A549 (cell line): ENCODE measurements at regions not wholly inside any gene's neighbourhood (a gene's known extent, or its start where the extent isn't known, plus 50 kb on each side); places are given as distances from the start of the nearest gene placed in this dataset.

Experiments
- ATAC-seq, 2 experiments: fragments of 200-7000 bp in 1 of 2; fragments of >200 bp in 1 of 2; cut with Nextera tagmentation in 1 of 2; cut with Tn5 transposase in 1 of 2; 3 replicates each; pipeline versions ENCODE4 v1.8.0 to v1.9.1; 2018 to 2020; ENCODE audit warnings: mild to moderate bottlenecking in 1 of 2, moderate library complexity in 1 of 2
- CTCF ChIA-PET: fragments of 300-600 bp; sonication (Branson Sonifier 250); formaldehyde crosslinking; extraction: SDS; loops from one replicate; lab custom pipeline; 2021; ENCODE audit warnings: antibody characterized with exemption, inconsistent platforms; lab: Yijun Ruan, JAX
- POLR2A ChIA-PET: fragments of 350-600 bp; formaldehyde crosslinking; extraction: SDS; loops from one replicate; lab custom pipeline; 2021; ENCODE audit warnings: antibody characterized with exemption, inconsistent platforms; lab: Yijun Ruan, JAX
- DNase-seq, 2 experiments: peaks; one replicate each; pipeline versions ENCODE4 v3.0.0 to v3.0.0-alpha.2; 2011 to 2016; ENCODE audit warnings: low read depth in 1 of 2, low spot score in 1 of 2
- FAIRE-seq: peaks from 2 replicates; lab custom pipeline; 2011; peaks lifted over from hg19 to GRCh38; lab: Jason Lieb, UNC
- H3K27ac ChIP-seq, 2 experiments: fragments of >200 bp; sonication (Bioruptor Twin); formaldehyde crosslinking; 3 replicates each; pipeline ENCODE4 v1.5.1; 2016 to 2017
- H3K4me1 ChIP-seq: fragments of >200 bp; sonication (Bioruptor Twin); formaldehyde crosslinking; 3 replicates; pipeline ENCODE4 v1.6.1; 2016
- H3K4me2 ChIP-seq: fragments of >200 bp; sonication (Bioruptor Twin); formaldehyde crosslinking; 3 replicates; pipeline ENCODE4 v1.6.1; 2016
- H3K4me3 ChIP-seq: fragments of >200 bp; sonication (Bioruptor Twin); formaldehyde crosslinking; 3 replicates; pipeline ENCODE4 v1.5.1; 2016
- H3K9me3 ChIP-seq: fragments of >200 bp; sonication (Bioruptor Twin); formaldehyde crosslinking; 3 replicates; pipeline ENCODE4 v1.6.1; 2016
- BCL3 ChIP-seq: fragments of >200 bp; sonication (Bioruptor Twin); formaldehyde crosslinking; IDR thresholded peaks from 3 replicates; pipeline ENCODE4 v1.6.1; 2016
- BHLHE40 ChIP-seq: IDR thresholded peaks from 2 replicates; pipeline ENCODE4 v1.6.1; 2012; ENCODE audit warnings: low read depth, low read length, inconsistent platforms
- CBX2 ChIP-seq: fragments of 200-600 bp; sonication (generic); IDR thresholded peaks from 2 replicates; pipeline ENCODE4 v1.6.1; 2016; ENCODE audit warnings: low read depth, mild to moderate bottlenecking, borderline replicate concordance
- CEBPB ChIP-seq, 2 experiments: fragments of >200 bp in 1 of 2; sonication (Bioruptor Twin) in 1 of 2; formaldehyde crosslinking in 1 of 2; IDR thresholded peaks; 2 replicates each; pipeline ENCODE4 v1.6.1; 2012 to 2016
- EHF ChIP-seq: fragments of 250-450 bp; sonication (Bioruptor Pico); IDR thresholded peaks from 2 replicates; pipeline ENCODE4 v1.5.0; 2020; ENCODE audit warnings: mild to moderate bottlenecking
- ELK1 ChIP-seq: fragments of 150-350 bp; IDR thresholded peaks from 2 replicates; pipeline ENCODE4 v1.6.1; 2014; ENCODE audit warnings: low read depth, mild to moderate bottlenecking, low read length
- ESRRA ChIP-seq: fragments of 150-350 bp; IDR thresholded peaks from 2 replicates; pipeline ENCODE4 v1.6.1; 2014; ENCODE audit warnings: mild to moderate bottlenecking, low read length, borderline replicate concordance
- FOSL2 ChIP-seq, 2 experiments: fragments of 450-650 bp in 1 of 2; fragments of >200 bp in 1 of 2; sonication (Bioruptor Twin) in 1 of 2; formaldehyde crosslinking; IDR thresholded peaks; 2 replicates each; pipeline versions ENCODE4 v1.5.0 to v1.6.1; 2016 to 2020; ENCODE audit warnings: mild to moderate bottlenecking in 1 of 2, moderate library complexity in 1 of 2
- FOXS1 ChIP-seq: fragments of 250-450 bp; sonication (Bioruptor Pico); IDR thresholded peaks from 2 replicates; pipeline ENCODE4 v1.5.0; 2020; ENCODE audit warnings: mild to moderate bottlenecking, moderate library complexity
- HDAC2 ChIP-seq: fragments of 200-600 bp; sonication (generic); IDR thresholded peaks from 2 replicates; pipeline ENCODE4 v1.6.1; 2016
- HEYL ChIP-seq: fragments of 250-450 bp; sonication (Bioruptor Pico); IDR thresholded peaks from 2 replicates; pipeline ENCODE4 v1.8.0; 2021; ENCODE audit warnings: mild to moderate bottlenecking, moderate library complexity
- HMGXB4 ChIP-seq: fragments of 250-450 bp; sonication (Bioruptor Pico); IDR thresholded peaks from 2 replicates; pipeline ENCODE4 v1.5.0; 2021; ENCODE audit warnings: mild to moderate bottlenecking, moderate library complexity, borderline replicate concordance
- KDM1A ChIP-seq: fragments of 200-600 bp; sonication (generic); IDR thresholded peaks from 2 replicates; pipeline ENCODE4 v1.6.1; 2016; ENCODE audit warnings: low read depth, mild to moderate bottlenecking
- MAFK ChIP-seq: fragments of 450-650 bp; IDR thresholded peaks from 2 replicates; pipeline ENCODE4 v1.6.1; 2014; ENCODE audit not compliant: partially characterized antibody
- MYC ChIP-seq: IDR thresholded peaks from 2 replicates; pipeline ENCODE4 v1.6.1; 2012; ENCODE audit warnings: mild to moderate bottlenecking, inconsistent platforms, low read length, improper control_type of control experiment, borderline replicate concordance
- PHF8 ChIP-seq: fragments of 200-600 bp; sonication (generic); IDR thresholded peaks from 2 replicates; pipeline ENCODE4 v1.6.1; 2016; ENCODE audit warnings: low read depth, mild to moderate bottlenecking, antibody characterized with exemption, moderate library complexity, borderline replicate concordance
- POLR2A ChIP-seq: IDR thresholded peaks from 2 replicates; pipeline ENCODE4 v1.6.1; 2012; ENCODE audit warnings: mild to moderate bottlenecking, low read length
- POLR2AphosphoS2 ChIP-seq: conservative IDR thresholded peaks from 2 replicates; pipeline ENCODE4 v1.6.1; 2012; ENCODE audit warnings: low read length, improper control_type of control experiment, inconsistent platforms
- RNF2 ChIP-seq: fragments of 200-600 bp; sonication (generic); IDR thresholded peaks from 2 replicates; pipeline ENCODE4 v1.6.1; 2016; ENCODE audit warnings: low read depth, mild to moderate bottlenecking, antibody characterized with exemption, moderate library complexity, borderline replicate concordance
- SREBF2 ChIP-seq: fragments of 450-650 bp; IDR thresholded peaks from 2 replicates; pipeline ENCODE4 v1.6.1; 2014; ENCODE audit warnings: mild to moderate bottlenecking, moderate library complexity
- WGBS: methylation state at CpG from one replicate; pipeline ENCODE4 v1.1.6; 2017; ENCODE audit errors: missing lambda C conversion rate; 5-methylcytosine and 5-hydroxymethylcytosine counted together

GRCh38 chr1:234743791-234744611, 134.0 kb upstream of the IRF2BP2 start:
- POLR2A ChIA-PET, result interaction anchor here (1.0 kb wide), 1 partner anchor 20 kb away, joined by 5 read pairs; no protein-coding TSS in a partner anchor
- no peak for FAIRE-seq
- Histone ChIP-seq H3K4me2 (no peak overlapping the region), H3K9me3 (no peaks in the 10 kb centered on the region), H3K4me3 (no peak overlapping the region), H3K4me1 (peaks cover 10% of the 10 kb centered on the region; the same call in 1 of the 3 replicates), H3K27ac (peak overlapping the region in 1 of 2 experiments; percentile 23; a peak in 3 of 6 replicates)
- 79% methylated on average over 18 of the region's 18 CpGs for WGBS
- TF ChIP-seq ELK1 (no peak), BCL3 (no peak), FOSL2 (IDR thresholded peaks at IDR 0.05) (no peak), FOSL2 (CRISPR knock-in tag; IDR thresholded peaks at IDR 0.05) (no peak), POLR2AphosphoS2 (no peak)
- no peak; a peak in 1 of 6 replicates for ATAC-seq
- CTCF ChIA-PET, result interaction anchor here (0.6 to 1.9 kb wide), 3 partner anchors 10 to 182 kb away, joined by 3 to 6 read pairs (median 5); no protein-coding TSS in a partner anchor
- no peak for DNase-seq

GRCh38 chr1:234742622-234743021, 132.6 kb upstream of the IRF2BP2 start:
- Histone ChIP-seq H3K4me1 (peaks cover 10% of the 10 kb centered on the region; the same call in 1 of the 3 replicates), H3K4me2 (no peak overlapping the region), H3K27ac (0 out of 6 replicates have a peak overlapping the region, but pooled peaks of 1 of the 2 experiments have one; percentile 23), H3K4me3 (no peak overlapping the region), H3K9me3 (no peaks in the 10 kb centered on the region)
- no peak for ATAC-seq
- CTCF ChIA-PET, result interaction anchor here (1.6 kb wide), 1 partner anchor 13 kb away, joined by 4 read pairs; no protein-coding TSS in a partner anchor
- FAIRE-seq, result no peak
- TF ChIP-seq CEBPB (IDR thresholded peaks at IDR 0.05), result no peak
- TF ChIP-seq EHF (CRISPR knock-in tag), result no peak
- no peak for TF ChIP-seq MYC
- no peak for TF ChIP-seq BHLHE40
- TF ChIP-seq HEYL (CRISPR knock-in tag), result no peak
- no peak for TF ChIP-seq HDAC2
- no peak for TF ChIP-seq ESRRA
- TF ChIP-seq PHF8, result no peak
- TF ChIP-seq POLR2A, result no peak
- TF ChIP-seq SREBF2, result no peak
- no peak for TF ChIP-seq HMGXB4 (CRISPR knock-in tag)
- TF ChIP-seq FOXS1 (CRISPR knock-in tag), result no peak
- no peak for TF ChIP-seq MAFK
- no peak for TF ChIP-seq KDM1A
- no peak for TF ChIP-seq RNF2
- TF ChIP-seq FOSL2 (IDR thresholded peaks at IDR 0.05), result no peak
- no peak for TF ChIP-seq FOSL2 (CRISPR knock-in tag; IDR thresholded peaks at IDR 0.05)
- TF ChIP-seq CBX2, result no peak
- DNase-seq, result no peak
- 74% methylated on average over 10 of the region's 10 CpGs for WGBS
- POLR2A ChIA-PET, result no interaction called here
